NCI-H82 treated with DMSO at 0.1 percent for 48 hours (cell line): ENCODE measurements at regions not wholly inside any gene's neighbourhood (a gene's known extent, or its start where the extent isn't known, plus 50 kb on each side); places are given as distances from the start of the nearest gene placed in this dataset.
"Not testable (repeated sequence)": the region's sequence is repeated elsewhere in the genome, so short reads cannot be mapped to it uniquely, and the experiment has no call there.

ENCODE experiments used
- DNase-seq: peaks from one replicate; lab custom pipeline; 2025; ENCODE audit not compliant: unreplicated experiment; lab: John Stamatoyannopoulos, UW

GRCh38 chr3:21036888-21037287, 714.1 kb downstream of the ZNF385D start:
- no peak for DNase-seq

GRCh38 chr3:21028412-21028811, 722.6 kb downstream of the ZNF385D start:
- DNase-seq, result no peak

- no peak for DNase-seq
These were observed 726.4 kb downstream of the ZNF385D start for GRCh38 chr3:21024563-21024962.

- peak; percentile 2 for DNase-seq
These were observed 730.3 kb downstream of the ZNF385D start for GRCh38 chr3:21020681-21021080.

- DNase-seq, result no peak
These were observed 731.0 kb downstream of the ZNF385D start for GRCh38 chr3:21020043-21020442.

GRCh38 chr3:21017115-21017852, 733.7 kb downstream of the ZNF385D start:
- no peak for DNase-seq

- DNase-seq, result no peak
These were observed 737.4 kb downstream of the ZNF385D start for GRCh38 chr3:21013566-21013965.

GRCh38 chr3:20999661-21000060, 751.3 kb downstream of the ZNF385D start:
- no peak for DNase-seq

- no peak for DNase-seq
These were observed 753.8 kb downstream of the ZNF385D start for GRCh38 chr3:20997183-20997582.

GRCh38 chr3:20990896-20991295, 760.1 kb downstream of the ZNF385D start:
- no peak for DNase-seq

- DNase-seq, result not testable (repeated sequence)
These were observed 761.4 kb downstream of the ZNF385D start for GRCh38 chr3:20989653-20990052.

GRCh38 chr3:20984594-20985205, 766.3 kb downstream of the ZNF385D start:
- no peak for DNase-seq

GRCh38 chr3:20975188-20975651, 775.8 kb downstream of the ZNF385D start:
- DNase-seq, result no peak

GRCh38 chr3:20974396-20974795, 776.6 kb downstream of the ZNF385D start:
- no peak for DNase-seq

GRCh38 chr3:20970807-20971206, 780.2 kb downstream of the ZNF385D start:
- DNase-seq, result not testable (repeated sequence)

- DNase-seq, result not testable (repeated sequence)
These were observed 781.5 kb upstream of the SGO1 start for GRCh38 chr3:20967485-20967884.

GRCh38 chr3:20958161-20958560, 772.2 kb upstream of the SGO1 start:
- DNase-seq, result no peak

- DNase-seq, result no peak
These were observed 759.9 kb upstream of the SGO1 start for GRCh38 chr3:20945892-20946291.

- DNase-seq, result no peak
These were observed 749.8 kb upstream of the SGO1 start for GRCh38 chr3:20935791-20936190.

GRCh38 chr3:20931834-20932233, 745.8 kb upstream of the SGO1 start:
- no peak for DNase-seq

GRCh38 chr3:20930034-20930433, 744.0 kb upstream of the SGO1 start:
- DNase-seq, result no peak

GRCh38 chr3:20924646-20925385, 738.8 kb upstream of the SGO1 start:
- DNase-seq, result no peak
